ENCODE measurements at regions not wholly inside any gene's neighbourhood (a gene's known extent, or its start where the extent isn't known, plus 50 kb on each side); places are given as distances from the start of the nearest gene placed in this dataset.
A peak's percentile ranks its signal among the peaks of the same experiment; 100 is the strongest.

DNA sequence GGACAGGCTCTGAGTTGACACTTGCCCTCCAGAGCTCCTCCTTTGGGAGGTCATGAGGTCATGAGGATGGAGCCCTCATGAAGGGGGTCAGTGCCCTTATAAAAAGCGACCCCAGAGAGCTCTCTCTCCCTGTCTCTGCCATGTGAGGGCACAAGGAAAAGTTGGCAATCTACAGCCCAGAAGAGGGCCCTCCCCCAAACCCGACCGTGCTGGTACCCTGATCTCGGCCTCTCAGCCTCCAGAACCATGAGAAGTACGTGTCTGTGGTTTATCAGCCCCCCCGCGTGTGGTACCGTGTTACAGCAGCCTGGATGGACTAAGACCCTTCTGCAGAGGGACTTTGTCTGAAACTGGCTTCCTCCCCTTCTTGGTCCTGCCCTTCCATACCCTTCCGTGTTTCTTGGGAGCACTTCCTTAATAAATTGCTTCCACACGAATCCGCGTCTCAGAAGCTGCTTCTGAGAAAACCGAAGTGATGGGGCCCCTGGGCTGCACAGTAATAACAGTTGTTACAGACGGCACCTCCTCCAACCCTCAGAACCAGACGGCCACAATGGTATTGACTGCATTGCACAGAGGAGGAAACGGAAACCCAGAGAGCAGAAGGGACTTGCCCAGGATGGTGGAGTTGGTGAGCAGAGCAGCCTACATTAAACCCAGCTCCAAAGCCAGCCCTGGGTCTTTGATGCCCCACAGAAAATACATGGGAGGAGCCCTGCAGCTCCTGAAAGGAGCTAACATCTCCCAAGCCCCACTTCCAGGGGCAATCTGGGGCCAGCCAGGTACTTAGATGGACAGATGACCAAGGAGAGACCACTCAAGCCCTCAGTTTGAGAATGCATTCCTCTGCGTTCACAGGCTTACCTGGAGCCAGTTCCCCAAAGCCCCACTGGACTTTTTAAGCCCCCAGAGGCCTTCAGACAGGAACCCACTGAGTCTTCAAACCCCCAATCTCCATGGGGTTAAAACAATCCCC lies 242.7 kb downstream of the BCOR start:
- no peak overlapping the region for H3K4me3 ChIP-seq (ENCODE audit: low read depth, low read length)
- TF ChIP-seq, protein P1, sequence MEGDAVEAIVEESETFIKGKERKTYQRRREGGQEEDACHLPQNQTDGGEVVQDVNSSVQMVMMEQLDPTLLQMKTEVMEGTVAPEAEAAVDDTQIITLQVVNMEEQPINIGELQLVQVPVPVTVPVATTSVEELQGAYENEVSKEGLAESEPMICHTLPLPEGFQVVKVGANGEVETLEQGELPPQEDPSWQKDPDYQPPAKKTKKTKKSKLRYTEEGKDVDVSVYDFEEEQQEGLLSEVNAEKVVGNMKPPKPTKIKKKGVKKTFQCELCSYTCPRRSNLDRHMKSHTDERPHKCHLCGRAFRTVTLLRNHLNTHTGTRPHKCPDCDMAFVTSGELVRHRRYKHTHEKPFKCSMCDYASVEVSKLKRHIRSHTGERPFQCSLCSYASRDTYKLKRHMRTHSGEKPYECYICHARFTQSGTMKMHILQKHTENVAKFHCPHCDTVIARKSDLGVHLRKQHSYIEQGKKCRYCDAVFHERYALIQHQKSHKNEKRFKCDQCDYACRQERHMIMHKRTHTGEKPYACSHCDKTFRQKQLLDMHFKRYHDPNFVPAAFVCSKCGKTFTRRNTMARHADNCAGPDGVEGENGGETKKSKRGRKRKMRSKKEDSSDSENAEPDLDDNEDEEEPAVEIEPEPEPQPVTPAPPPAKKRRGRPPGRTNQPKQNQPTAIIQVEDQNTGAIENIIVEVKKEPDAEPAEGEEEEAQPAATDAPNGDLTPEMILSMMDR (conservative IDR thresholded peaks at IDR 0.05; ENCODE audit: low read depth, low read length): no peak
- no peak for DNase-seq (ENCODE audit: low read depth)

DNA sequence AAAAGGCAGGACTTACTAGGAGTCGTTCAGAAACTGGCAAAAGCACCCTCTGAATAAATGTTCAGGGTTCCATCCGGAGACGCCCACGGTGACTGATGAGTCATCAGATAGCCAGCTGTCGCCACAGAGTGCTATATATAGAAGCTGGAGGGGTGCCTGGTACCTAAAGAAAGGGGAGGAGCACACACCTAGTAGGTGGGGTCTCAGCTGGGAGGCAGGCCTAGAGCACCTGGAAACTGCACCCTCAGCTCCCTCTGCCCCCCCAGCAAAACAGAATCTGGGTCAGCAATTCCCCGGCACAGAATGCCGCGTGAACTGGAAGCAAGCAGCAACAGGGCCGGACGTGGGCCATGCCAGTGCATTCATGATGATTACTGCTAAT lies 242.0 kb downstream of the BCOR start:
- TF ChIP-seq, protein P1 (conservative IDR thresholded peaks at IDR 0.05; ENCODE audit: low read depth, low read length): no peak
- H3K4me3 ChIP-seq (ENCODE audit: low read depth, low read length): no peak overlapping the region
- no peak for DNase-seq (ENCODE audit: low read depth)

DNA sequence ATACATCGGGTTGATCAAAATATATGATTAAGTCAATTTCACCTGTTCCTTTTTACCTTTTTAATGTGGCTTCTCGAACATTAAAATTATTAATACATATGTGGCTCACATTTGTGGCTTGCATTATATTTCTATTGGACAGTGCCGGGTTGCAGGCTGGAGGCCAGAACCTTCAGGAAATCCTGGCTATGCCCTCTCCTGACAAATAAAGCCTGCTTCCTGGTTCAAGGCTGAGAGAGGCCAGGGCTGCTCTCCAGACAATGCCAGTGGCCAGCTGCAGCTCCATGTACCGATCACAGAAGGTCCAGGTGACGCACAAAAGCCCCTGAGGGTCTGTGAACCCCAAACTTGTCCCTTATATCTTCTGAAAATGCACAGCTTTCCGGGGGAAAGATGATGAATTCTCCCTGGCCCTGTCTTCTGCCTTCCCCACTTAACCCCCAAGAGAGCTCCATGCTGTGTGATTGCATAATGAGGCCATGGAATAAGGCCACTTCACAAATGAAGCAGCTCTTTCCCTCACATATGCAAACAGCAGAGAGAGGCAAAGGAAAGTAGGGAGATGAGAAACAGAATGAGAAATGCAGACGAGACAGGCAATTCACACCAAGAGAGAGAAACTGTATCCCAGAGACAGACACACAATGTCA lies 241.2 kb downstream of the BCOR start:
- DNase-seq (ENCODE audit: low read depth): no peak
- no peak overlapping the region for H3K4me3 ChIP-seq (ENCODE audit: low read depth, low read length)
- TF ChIP-seq, protein P1 (conservative IDR thresholded peaks at IDR 0.05; ENCODE audit: low read depth, low read length): no peak

DNA sequence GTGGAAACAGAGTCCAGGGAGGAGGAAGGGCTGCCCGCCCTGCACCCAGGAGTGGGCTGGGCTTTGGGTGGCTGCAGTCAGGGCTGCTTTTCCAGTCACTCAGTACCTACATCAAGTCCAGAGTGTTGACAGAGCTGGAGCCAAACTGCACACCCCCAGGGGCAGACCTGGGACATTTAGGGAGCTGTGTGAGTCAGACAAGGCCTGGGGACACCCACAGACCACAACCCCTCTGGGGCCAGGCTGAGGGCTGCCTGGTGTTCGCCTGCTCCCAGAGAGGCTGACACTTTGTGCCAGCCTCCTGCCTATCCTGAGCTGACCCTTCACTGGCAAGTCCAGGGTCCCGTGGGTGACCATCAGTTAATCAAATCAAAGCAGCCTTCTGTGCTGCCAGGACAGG lies 240.0 kb downstream of the BCOR start:
- H3K4me3 ChIP-seq (ENCODE audit: low read depth, low read length): no peak overlapping the region
- TF ChIP-seq, protein P1 (conservative IDR thresholded peaks at IDR 0.05; ENCODE audit: low read depth, low read length): no peak
- DNase-seq (ENCODE audit: low read depth): no peak

DNA sequence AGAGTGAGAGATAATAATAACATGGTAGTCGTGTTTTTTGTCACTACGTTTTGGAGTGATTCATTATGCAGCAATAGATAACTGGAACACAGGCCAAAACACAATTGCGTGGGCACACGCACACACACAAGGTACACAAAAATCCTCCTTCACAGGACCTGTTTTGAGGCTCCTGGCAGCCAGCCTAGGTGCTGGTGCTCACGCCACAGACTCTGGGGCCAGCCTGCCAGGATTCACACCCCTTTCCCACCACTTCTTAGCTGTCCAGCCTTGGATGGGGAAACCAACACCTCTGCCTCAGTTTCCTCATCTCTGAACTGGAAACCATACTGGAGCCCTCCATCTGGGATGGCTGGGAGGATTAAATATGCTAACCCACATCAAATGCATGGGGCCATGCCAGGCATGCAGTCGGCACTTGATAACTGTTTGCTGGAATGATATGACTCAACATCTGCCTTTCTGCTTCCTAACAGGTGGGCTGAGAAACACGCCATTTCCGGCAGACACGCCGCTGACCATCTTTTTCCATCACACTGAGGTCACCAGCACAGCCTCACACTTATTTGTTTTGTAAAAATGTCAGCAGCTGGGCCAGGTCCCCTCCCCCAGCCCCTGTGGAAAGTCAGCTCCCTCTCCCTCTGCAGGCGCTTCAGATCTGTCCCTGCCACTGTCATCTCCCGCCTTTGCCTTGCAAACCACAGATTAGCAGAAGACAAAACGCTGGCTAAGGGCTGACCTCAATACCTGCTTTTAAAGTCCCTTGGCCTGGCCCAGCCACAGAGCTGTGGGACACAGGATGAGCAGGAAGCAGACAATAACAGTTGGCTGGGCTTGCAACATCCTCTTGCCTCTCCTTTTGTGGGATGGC lies 237.5 kb downstream of the BCOR start:
- TF ChIP-seq, protein P1 (conservative IDR thresholded peaks at IDR 0.05; ENCODE audit: low read depth, low read length): no peak
- DNase-seq (ENCODE audit: low read depth): peak; percentile 73
- no peak overlapping the region for H3K4me3 ChIP-seq (ENCODE audit: low read depth, low read length)

DNA sequence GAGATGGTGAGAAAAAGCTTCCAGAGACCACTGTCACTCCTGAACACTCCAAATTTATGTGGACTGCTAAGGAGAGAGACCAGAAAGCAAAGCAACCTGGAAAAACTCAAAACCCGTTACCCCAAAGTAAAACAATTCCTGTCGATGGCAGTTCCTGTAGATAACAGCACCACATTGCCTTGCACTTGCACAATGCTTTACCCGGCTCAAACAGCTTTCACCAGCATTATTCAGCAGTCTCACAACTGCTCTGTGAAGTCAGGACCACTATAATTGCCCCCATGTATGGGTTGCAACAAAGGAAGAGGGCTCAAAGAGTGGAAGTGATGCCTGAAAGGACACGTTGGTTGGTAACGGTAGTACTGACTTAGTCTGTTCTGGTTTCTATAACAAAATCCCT lies 234.8 kb downstream of the BCOR start:
- DNase-seq (ENCODE audit: low read depth): no peak
- H3K4me3 ChIP-seq (ENCODE audit: low read depth, low read length): no peak overlapping the region
- TF ChIP-seq, protein P1 (conservative IDR thresholded peaks at IDR 0.05; ENCODE audit: low read depth, low read length): no peak

Measured in choroid plexus epithelial cell (primary cell).